ENCODE measurements at regions not wholly inside any gene's neighbourhood (a gene's known extent, or its start where the extent isn't known, plus 50 kb on each side); places are given as distances from the start of the nearest gene placed in this dataset.
"Not testable (repeated sequence)": the region's sequence is repeated elsewhere in the genome, so short reads cannot be mapped to it uniquely, and the experiment has no call there.

GRCh38 chr1:213448360-213448759 is 397.3 kb downstream of the RPS6KC1 start:
- FAIRE-seq (no peak), DNase-seq (ENCODE audit: insufficient read length) (no peak)
- no peak for TF ChIP-seq POLR2AphosphoS5 (IDR thresholded peaks at IDR 0.05; ENCODE audit: low read depth, low read length)
- TF ChIP-seq POLR2A (IDR thresholded peaks at IDR 0.05; ENCODE audit: low read depth, low read length): no peak
- TF ChIP-seq TAF1 (IDR thresholded peaks at IDR 0.05; ENCODE audit: borderline replicate concordance, low read depth, low read length): no peak

GRCh38 chr1:213448776-213449175 is 397.7 kb downstream of the RPS6KC1 start:
- no peak for DNase-seq (ENCODE audit: insufficient read length)
- TF ChIP-seq POLR2AphosphoS5 (IDR thresholded peaks at IDR 0.05; ENCODE audit: low read depth, low read length) (no peak), POLR2A (IDR thresholded peaks at IDR 0.05; ENCODE audit: low read depth, low read length) (no peak), TAF1 (IDR thresholded peaks at IDR 0.05; ENCODE audit: borderline replicate concordance, low read depth, low read length) (no peak)
- FAIRE-seq: no peak

- DNase-seq (ENCODE audit: insufficient read length) (no peak), FAIRE-seq (no peak)
- TF ChIP-seq POLR2A (IDR thresholded peaks at IDR 0.05; ENCODE audit: low read depth, low read length): no peak
- TF ChIP-seq POLR2AphosphoS5 (IDR thresholded peaks at IDR 0.05; ENCODE audit: low read depth, low read length): no peak
- no peak for TF ChIP-seq TAF1 (IDR thresholded peaks at IDR 0.05; ENCODE audit: borderline replicate concordance, low read depth, low read length)
Measured at GRCh38 chr1:213452501-213452900, 401.5 kb downstream of the RPS6KC1 start.

- TF ChIP-seq POLR2A (IDR thresholded peaks at IDR 0.05; ENCODE audit: low read depth, low read length): no peak
- TF ChIP-seq POLR2AphosphoS5 (IDR thresholded peaks at IDR 0.05; ENCODE audit: low read depth, low read length): no peak
- no peak for TF ChIP-seq TAF1 (IDR thresholded peaks at IDR 0.05; ENCODE audit: borderline replicate concordance, low read depth, low read length)
- DNase-seq (ENCODE audit: insufficient read length) (no peak), FAIRE-seq (no peak)
Measured at GRCh38 chr1:213457186-213457585, 406.1 kb downstream of the RPS6KC1 start.

- FAIRE-seq: no peak
- DNase-seq (ENCODE audit: insufficient read length): no peak
- TF ChIP-seq POLR2AphosphoS5 (IDR thresholded peaks at IDR 0.05; ENCODE audit: low read depth, low read length): no peak
- no peak for TF ChIP-seq TAF1 (IDR thresholded peaks at IDR 0.05; ENCODE audit: borderline replicate concordance, low read depth, low read length)
Measured at GRCh38 chr1:213457733-213458132, 406.7 kb downstream of the RPS6KC1 start.

- FAIRE-seq; DNase-seq (ENCODE audit: insufficient read length): not testable (repeated sequence)
Measured at GRCh38 chr1:213462374-213462773, 411.3 kb downstream of the RPS6KC1 start.

- no peak for TF ChIP-seq TAF1 (IDR thresholded peaks at IDR 0.05; ENCODE audit: borderline replicate concordance, low read depth, low read length)
- TF ChIP-seq POLR2A (IDR thresholded peaks at IDR 0.05; ENCODE audit: low read depth, low read length): no peak
- TF ChIP-seq POLR2AphosphoS5 (IDR thresholded peaks at IDR 0.05; ENCODE audit: low read depth, low read length): no peak
- FAIRE-seq (no peak), DNase-seq (ENCODE audit: insufficient read length) (no peak)
Measured at GRCh38 chr1:213464786-213465460, 413.9 kb downstream of the RPS6KC1 start.

- no peak for DNase-seq (ENCODE audit: insufficient read length)
- FAIRE-seq: no peak
- no peak for TF ChIP-seq TAF1 (IDR thresholded peaks at IDR 0.05; ENCODE audit: borderline replicate concordance, low read depth, low read length)
- TF ChIP-seq POLR2AphosphoS5 (IDR thresholded peaks at IDR 0.05; ENCODE audit: low read depth, low read length): no peak
- TF ChIP-seq POLR2A (IDR thresholded peaks at IDR 0.05; ENCODE audit: low read depth, low read length): no peak
Measured at GRCh38 chr1:213466541-213466940, 415.5 kb downstream of the RPS6KC1 start.

GRCh38 chr1:213474054-213474453 is 423.0 kb downstream of the RPS6KC1 start:
- no peak for DNase-seq (ENCODE audit: insufficient read length)
- FAIRE-seq: no peak
- TF ChIP-seq POLR2AphosphoS5 (IDR thresholded peaks at IDR 0.05; ENCODE audit: low read depth, low read length) (no peak), TAF1 (IDR thresholded peaks at IDR 0.05; ENCODE audit: borderline replicate concordance, low read depth, low read length) (no peak), POLR2A (IDR thresholded peaks at IDR 0.05; ENCODE audit: low read depth, low read length) (no peak)

GRCh38 chr1:213481395-213481794 is 430.4 kb downstream of the RPS6KC1 start:
- no peak for DNase-seq (ENCODE audit: insufficient read length)
- TF ChIP-seq TAF1 (IDR thresholded peaks at IDR 0.05; ENCODE audit: borderline replicate concordance, low read depth, low read length) (no peak), POLR2AphosphoS5 (IDR thresholded peaks at IDR 0.05; ENCODE audit: low read depth, low read length) (no peak), POLR2A (IDR thresholded peaks at IDR 0.05; ENCODE audit: low read depth, low read length) (no peak)
- FAIRE-seq: no peak

GRCh38 chr1:213484333-213484732 is 433.3 kb downstream of the RPS6KC1 start:
- no peak for DNase-seq (ENCODE audit: insufficient read length)
- no peak for FAIRE-seq
- TF ChIP-seq POLR2AphosphoS5 (IDR thresholded peaks at IDR 0.05; ENCODE audit: low read depth, low read length) (no peak), POLR2A (IDR thresholded peaks at IDR 0.05; ENCODE audit: low read depth, low read length) (no peak), TAF1 (IDR thresholded peaks at IDR 0.05; ENCODE audit: borderline replicate concordance, low read depth, low read length) (no peak)

GRCh38 chr1:213484758-213485157 is 433.7 kb downstream of the RPS6KC1 start:
- DNase-seq (ENCODE audit: insufficient read length) (no peak), FAIRE-seq (no peak)
- TF ChIP-seq TAF1 (IDR thresholded peaks at IDR 0.05; ENCODE audit: borderline replicate concordance, low read depth, low read length) (no peak), POLR2A (IDR thresholded peaks at IDR 0.05; ENCODE audit: low read depth, low read length) (no peak), POLR2AphosphoS5 (IDR thresholded peaks at IDR 0.05; ENCODE audit: low read depth, low read length) (no peak)

GRCh38 chr1:213486488-213486887 is 435.4 kb downstream of the RPS6KC1 start:
- FAIRE-seq (no peak), DNase-seq (ENCODE audit: insufficient read length) (no peak)
- TF ChIP-seq TAF1 (IDR thresholded peaks at IDR 0.05; ENCODE audit: borderline replicate concordance, low read depth, low read length) (no peak), POLR2A (IDR thresholded peaks at IDR 0.05; ENCODE audit: low read depth, low read length) (no peak), POLR2AphosphoS5 (IDR thresholded peaks at IDR 0.05; ENCODE audit: low read depth, low read length) (no peak)

Measured in GM12892 (cell line).